ENCODE measurements at regions not wholly inside any gene's neighbourhood (a gene's known extent, or its start where the extent isn't known, plus 50 kb on each side); places are given as distances from the start of the nearest gene placed in this dataset.

GRCh38 chr9:28747351-28747985, 1174.2 kb upstream of the C9orf72 start:
- 94% methylated on average over 10 of the region's 10 CpGs; no CpG with 5 or more reads in 1 of the 2 experiments for WGBS, 2 experiments (ENCODE audit: extremely low coverage in 1 of 2, insufficient coverage in 1 of 2, insufficient read length in 1 of 2, insufficient replicate concordance in 2 of 2, low coverage in 1 of 2, low lambda C conversion rate in 2 of 2, missing lambda C conversion rate in 1 of 2)
- Histone ChIP-seq H3K79me1 (ENCODE audit: low read depth, low read length) (no peaks in the 10 kb centered on the region), H3K4me2 (ENCODE audit: insufficient read depth in 1 of 2, low read depth in 2 of 2, low read length in 2 of 2) (no peak overlapping the region), H3K79me2 (ENCODE audit: control insufficient read depth in 1 of 2, insufficient read depth in 2 of 2, low read length in 2 of 2) (no peaks in the 10 kb centered on the region), H3K14ac (ENCODE audit: insufficient read length) (no peak overlapping the region), H3K4me1 (replicated peaks in 1 of 4; ENCODE audit: control insufficient read depth in 3 of 4, insufficient read depth in 4 of 4, low read length in 3 of 4) (no peaks in the 10 kb centered on the region), H3K4me3 (ENCODE audit: extremely low read depth in 1 of 4, insufficient read depth in 2 of 4, low read depth in 3 of 4, low read length in 4 of 4) (no peak overlapping the region), H3K9ac (replicated peaks in 1 of 4; ENCODE audit: extremely low read depth in 1 of 4, low read depth in 3 of 4, low read length in 3 of 4) (no peak overlapping the region), H3K9me3 (ENCODE audit: insufficient read depth in 2 of 2, low read depth in 1 of 2, low read length in 1 of 2) (peaks cover 0 to 3% of the 10 kb centered on the region in 2 experiments; a peak in 1 of 4 replicates), H3K23me2 (ENCODE audit: low read depth, low read length) (no peaks in the 10 kb centered on the region), H3K56ac (replicated peaks; ENCODE audit: insufficient read length, low read depth, low read length) (no peak overlapping the region), H3K27me3 (replicated peaks in 1 of 4; ENCODE audit: control insufficient read depth in 3 of 4, extremely low read depth in 1 of 4, insufficient read depth in 3 of 4, low read length in 3 of 4) (no peaks in the 10 kb centered on the region), H3K23ac (ENCODE audit: insufficient read length) (no peak overlapping the region), H4K91ac (replicated peaks; ENCODE audit: insufficient read length, low read length) (no peak overlapping the region), H2AK5ac (ENCODE audit: low read depth, low read length) (no peak overlapping the region), H4K8ac (ENCODE audit: extremely low read depth, insufficient read depth, low read length) (no peak overlapping the region), H2BK20ac (ENCODE audit: low read length) (no peak overlapping the region), H2AFZ (ENCODE audit: low read length) (no peak overlapping the region), H2BK5ac (ENCODE audit: low read depth, low read length) (no peak overlapping the region), H2BK12ac (ENCODE audit: low read depth, low read length) (no peak overlapping the region), H4K5ac (ENCODE audit: insufficient read length, low read depth, low read length) (no peak overlapping the region), H2BK120ac (replicated peaks; ENCODE audit: low read depth, low read length) (no peak overlapping the region), H2BK15ac (ENCODE audit: low read length) (no peak overlapping the region), H3K36me3 (ENCODE audit: control insufficient read depth in 2 of 4, insufficient read depth in 4 of 4, low read length in 3 of 4) (no peaks in the 10 kb centered on the region), H3K18ac (ENCODE audit: extremely low read depth, low read length) (no peak overlapping the region), H3K27ac (ENCODE audit: low read depth, low read length) (no peak overlapping the region), H4K20me1 (replicated peaks in 1 of 2; ENCODE audit: control insufficient read depth in 1 of 2, insufficient read depth in 2 of 2, low read length in 2 of 2) (no peaks in the 10 kb centered on the region), H3K4ac (replicated peaks; ENCODE audit: insufficient read length, low read depth, low read length) (no peak overlapping the region)
- no peak for FAIRE-seq
- ChIA-PET CTCF (ENCODE audit: partially characterized antibody) (no interaction called here), POLR2A (ENCODE audit: partially characterized antibody) (no interaction called here)
- no peak for DNase-seq (ENCODE audit: low read depth in 1 of 2, low spot score in 2 of 2)
- TF ChIP-seq BRCA1 (IDR thresholded peaks at IDR 0.05; ENCODE audit: low read depth, low read length): no peak
- TF ChIP-seq ASH2L (IDR thresholded peaks at IDR 0.05; ENCODE audit: low read length): no peak
- TF ChIP-seq JUN (IDR thresholded peaks at IDR 0.05; ENCODE audit: low read depth, low read length): no peak
- no peak for TF ChIP-seq CTBP2 (IDR thresholded peaks at IDR 0.05; ENCODE audit: borderline replicate concordance, insufficient read depth, insufficient read length, low read length)
- no peak for TF ChIP-seq SRF (IDR thresholded peaks at IDR 0.05; ENCODE audit: low read depth, low read length)
- TF ChIP-seq MAFK (IDR thresholded peaks at IDR 0.05; ENCODE audit: low read depth, low read length): no peak
- TF ChIP-seq SIRT6 (IDR thresholded peaks at IDR 0.05; ENCODE audit: low read length): no peak
- TF ChIP-seq KDM5A (IDR thresholded peaks at IDR 0.05; ENCODE audit: low read length): no peak
- no peak for TF ChIP-seq CBX8 (IDR thresholded peaks at IDR 0.05; ENCODE audit: borderline replicate concordance, low read depth, low read length)
- TF ChIP-seq CREB1 (IDR thresholded peaks at IDR 0.05): no peak
- TF ChIP-seq TCF12 (IDR thresholded peaks at IDR 0.05; ENCODE audit: low read depth, low read length): no peak
- no peak for TF ChIP-seq CHD2 (IDR thresholded peaks at IDR 0.05; ENCODE audit: low read length)
- no peak for TF ChIP-seq EP300 (IDR thresholded peaks at IDR 0.05; ENCODE audit: borderline replicate concordance in 1 of 2, low read depth in 2 of 2, low read length in 2 of 2)
- no peak for TF ChIP-seq PHF8 (conservative IDR thresholded peaks at IDR 0.05; ENCODE audit: low read depth, low read length)
- TF ChIP-seq CHD1 (IDR thresholded peaks at IDR 0.05; ENCODE audit: low read depth, low read length): no peak
- no peak for TF ChIP-seq FOSL1 (IDR thresholded peaks at IDR 0.05; ENCODE audit: insufficient read depth, low read depth, low read length)
